Fibroblast of pulmonary artery (primary cell): ENCODE measurements at regions not wholly inside any gene's neighbourhood (a gene's known extent, or its start where the extent isn't known, plus 50 kb on each side); places are given as distances from the start of the nearest gene placed in this dataset.
A peak's percentile ranks its signal among the peaks of the same experiment; 100 is the strongest.

Experiments used
- DNase-seq: peaks from one replicate; pipeline ENCODE4 v3.0.0-alpha.2; 2010; ENCODE audit warnings: low read depth
- H3K4me3 ChIP-seq: replicated peaks from 2 replicates; pipeline ENCODE4 v1.5.1; 2011; ENCODE audit warnings: low read depth, mild to moderate bottlenecking, control low read depth, low read length, moderate library complexity
- CTCF ChIP-seq: IDR thresholded peaks from 2 replicates; pipeline ENCODE4 v1.5.1; 2011; ENCODE audit warnings: mild to moderate bottlenecking, control low read depth, low read length, inconsistent platforms; ENCODE audit errors: missing control alignments

DNA sequence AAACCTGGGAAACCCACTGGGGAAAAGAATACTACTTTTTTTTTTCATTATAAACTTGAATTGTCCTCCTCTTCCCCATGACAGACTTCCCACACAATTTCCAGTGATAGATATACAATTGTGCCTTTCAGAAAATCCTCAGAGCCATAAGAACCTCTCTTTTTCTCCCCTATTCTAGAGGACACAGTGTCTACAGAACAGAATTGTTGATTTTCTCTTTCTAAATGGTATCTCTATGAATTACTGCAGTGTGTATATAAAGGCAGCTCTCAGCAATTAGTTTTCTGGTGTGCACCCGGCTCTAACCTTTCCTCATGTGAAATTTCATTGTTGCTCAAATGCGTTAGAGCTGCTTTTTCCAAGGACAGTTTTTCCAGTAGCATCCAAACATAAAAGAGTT lies 430.1 kb downstream of the TUSC7 start:
- H3K4me3 ChIP-seq: no peak overlapping the region
- no peak for DNase-seq
- TF ChIP-seq CTCF: no peak

- no peak for TF ChIP-seq CTCF
- H3K4me3 ChIP-seq: no peak overlapping the region
- DNase-seq: no peak
These were observed 432.2 kb downstream of the TUSC7 start for GRCh38 chr3:117141812-117142211.

GRCh38 chr3:117144853-117145252 lies 435.3 kb downstream of the TUSC7 start:
- TF ChIP-seq CTCF: no peak
- no peak overlapping the region for H3K4me3 ChIP-seq
- DNase-seq: peak; percentile 4

DNA sequence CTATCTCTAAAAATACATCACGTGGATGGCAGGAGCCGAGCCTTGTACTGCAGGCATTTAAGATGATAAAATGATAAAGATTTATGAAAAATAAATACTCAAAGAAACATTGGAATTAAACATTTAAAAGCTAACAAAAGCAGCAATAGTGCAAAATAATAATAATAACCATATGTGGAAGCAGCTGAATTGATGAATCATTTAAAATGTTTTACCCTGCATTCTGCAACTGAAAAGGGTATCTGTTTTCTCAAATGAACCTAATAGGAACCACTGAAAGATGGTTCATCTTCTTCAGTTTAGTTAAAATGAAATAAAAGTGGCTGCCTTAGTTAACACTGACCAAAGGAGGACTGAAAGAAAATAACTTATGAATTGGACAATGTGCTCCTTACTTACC lies 436.1 kb downstream of the TUSC7 start:
- DNase-seq: no peak
- H3K4me3 ChIP-seq: no peak overlapping the region
- no peak for TF ChIP-seq CTCF

GRCh38 chr3:117146571-117146970 lies 437.0 kb downstream of the TUSC7 start:
- H3K4me3 ChIP-seq: no peak overlapping the region
- no peak for DNase-seq
- TF ChIP-seq CTCF: no peak

DNA sequence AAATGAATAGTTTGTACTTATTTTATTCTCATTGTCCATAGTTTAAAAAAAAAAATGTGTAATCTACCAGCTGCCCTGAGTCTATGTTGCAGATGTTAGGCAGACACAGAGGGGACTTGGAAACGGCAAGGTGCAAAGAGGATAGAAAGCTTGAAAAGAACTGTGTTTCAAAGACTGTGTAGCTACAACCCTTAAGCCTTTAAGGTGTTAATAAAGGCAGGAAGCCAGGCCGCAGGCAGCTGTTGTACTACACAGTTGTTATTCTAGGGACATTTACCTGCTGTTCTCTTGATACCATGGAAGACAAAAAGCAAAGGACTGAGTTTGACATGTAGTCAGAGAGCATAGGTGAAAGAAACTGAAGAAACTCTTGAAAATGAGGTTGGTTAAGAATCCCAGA lies 440.0 kb downstream of the TUSC7 start:
- no peak for DNase-seq
- H3K4me3 ChIP-seq: no peak overlapping the region
- no peak for TF ChIP-seq CTCF

- no peak for TF ChIP-seq CTCF
- H3K4me3 ChIP-seq: no peak overlapping the region
These were observed 441.0 kb downstream of the TUSC7 start for GRCh38 chr3:117150628-117151027.

More at GRCh38 chr3:117150628-117151027, 441.0 kb downstream of the TUSC7 start:
- DNase-seq: no peak
